Loucy (cell line): ENCODE measurements at regions not wholly inside any gene's neighbourhood (a gene's known extent, or its start where the extent isn't known, plus 50 kb on each side); places are given as distances from the start of the nearest gene placed in this dataset.

ENCODE experiments used
- H2AFZ ChIP-seq: fragments of 200-600 bp; sonication (generic); 2 replicates; pipeline ENCODE4 v1.6.0; 2016; ENCODE audit warnings: antibody characterized with exemption, mild to moderate bottlenecking, low read length, moderate library complexity
- H3F3A ChIP-seq: fragments of 200-600 bp; 2 replicates; pipeline ENCODE4 v1.6.0; 2016; ENCODE audit warnings: antibody characterized with exemption, low read depth, mild to moderate bottlenecking
- H3K27me3 ChIP-seq: fragments of 200-600 bp; sonication (generic); 2 replicates; pipeline ENCODE4 v1.6.1; 2014; ENCODE audit warnings: low read length, mild to moderate bottlenecking; ENCODE audit not compliant: insufficient read depth, poor library complexity, severe bottlenecking
- H3K36me3 ChIP-seq: fragments of 200-600 bp; sonication (generic); 2 replicates; pipeline ENCODE4 v1.6.1; 2016; ENCODE audit warnings: low read length; ENCODE audit not compliant: insufficient read depth
- H3K4me1 ChIP-seq: fragments of 200-600 bp; sonication (generic); 2 replicates; pipeline ENCODE4 v1.5.1; 2014; ENCODE audit warnings: low read length, mild to moderate bottlenecking; ENCODE audit not compliant: insufficient read depth, poor library complexity, severe bottlenecking
- H3K4me2 ChIP-seq: fragments of 200-600 bp; sonication (generic); 2 replicates; pipeline ENCODE4 v1.6.0; 2014; ENCODE audit warnings: antibody characterized with exemption, low read length, low read depth, mild to moderate bottlenecking; ENCODE audit not compliant: poor library complexity, severe bottlenecking
- H3K4me3 ChIP-seq: fragments of 200-600 bp; sonication (generic); 2 replicates; pipeline ENCODE4 v1.5.1; 2014; ENCODE audit warnings: low read length, mild to moderate bottlenecking, mixed read lengths; ENCODE audit not compliant: poor library complexity, severe bottlenecking
- H3K79me2 ChIP-seq: fragments of 200-600 bp; sonication (generic); 2 replicates; pipeline ENCODE4 v1.6.1; 2014; ENCODE audit warnings: low read length; ENCODE audit not compliant: insufficient read depth
- H3K9ac ChIP-seq: fragments of 200-600 bp; sonication (generic); 2 replicates; pipeline ENCODE4 v1.6.0; 2014; ENCODE audit warnings: mild to moderate bottlenecking, low read depth, low read length, moderate library complexity; ENCODE audit not compliant: poor library complexity, severe bottlenecking
- H3K9me2 ChIP-seq: fragments of 200-600 bp; sonication (generic); replicated peaks from 2 replicates; pipeline ENCODE4 v1.6.1; 2016; ENCODE audit warnings: low read depth, low read length, mixed read lengths
- H3K9me3 ChIP-seq: fragments of 200-600 bp; sonication (generic); 2 replicates; pipeline ENCODE4 v1.6.1; 2014; ENCODE audit warnings: mild to moderate bottlenecking, antibody characterized with exemption, low read length, low read depth; ENCODE audit not compliant: insufficient read depth
- H4K20me1 ChIP-seq: fragments of 200-600 bp; sonication (generic); 2 replicates; pipeline ENCODE4 v1.6.0; 2014; ENCODE audit warnings: antibody characterized with exemption, low read length, mild to moderate bottlenecking; ENCODE audit not compliant: insufficient read depth, poor library complexity, severe bottlenecking
- EZH2phosphoT487 ChIP-seq: fragments of 200-600 bp; IDR thresholded peaks from 2 replicates; pipeline ENCODE4 v1.6.1; 2018; ENCODE audit warnings: antibody characterized with exemption, mild to moderate bottlenecking, moderate library complexity, borderline replicate concordance
- TF ChIP-seq, protein P1 (sequence below): fragments of 200-600 bp; sonication (generic); conservative IDR thresholded peaks from 2 replicates; pipeline ENCODE4 v1.5.1; 2014; ENCODE audit warnings: mild to moderate bottlenecking, antibody characterized with exemption, low read length

DNA sequence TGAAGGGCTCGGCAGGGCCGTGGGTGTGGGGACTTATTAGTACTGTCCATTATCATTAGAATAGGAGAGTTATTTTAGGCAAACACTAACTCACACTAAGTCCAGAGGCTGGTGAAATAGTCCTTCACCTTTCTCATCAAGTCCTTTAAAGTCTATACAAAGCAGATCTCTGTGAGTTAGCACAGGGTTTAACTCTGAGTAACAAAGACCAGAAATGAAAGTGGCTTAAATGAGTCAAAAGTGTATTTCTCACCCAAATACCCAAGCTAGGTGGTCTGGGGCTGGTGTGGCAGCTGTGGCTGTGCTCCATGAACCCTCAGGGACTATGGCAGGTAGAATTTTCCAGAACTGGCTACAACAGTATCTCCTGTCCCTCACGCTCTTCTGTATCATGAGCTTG, 263.2 kb downstream of the BCOR start:
- H3K4me3 ChIP-seq: no peak overlapping the region
- no peaks in the 10 kb centered on the region for H3F3A ChIP-seq
- no peaks in the 10 kb centered on the region for H3K36me3 ChIP-seq
- H3K9me3 ChIP-seq: no peaks in the 10 kb centered on the region
- TF ChIP-seq, protein P1, sequence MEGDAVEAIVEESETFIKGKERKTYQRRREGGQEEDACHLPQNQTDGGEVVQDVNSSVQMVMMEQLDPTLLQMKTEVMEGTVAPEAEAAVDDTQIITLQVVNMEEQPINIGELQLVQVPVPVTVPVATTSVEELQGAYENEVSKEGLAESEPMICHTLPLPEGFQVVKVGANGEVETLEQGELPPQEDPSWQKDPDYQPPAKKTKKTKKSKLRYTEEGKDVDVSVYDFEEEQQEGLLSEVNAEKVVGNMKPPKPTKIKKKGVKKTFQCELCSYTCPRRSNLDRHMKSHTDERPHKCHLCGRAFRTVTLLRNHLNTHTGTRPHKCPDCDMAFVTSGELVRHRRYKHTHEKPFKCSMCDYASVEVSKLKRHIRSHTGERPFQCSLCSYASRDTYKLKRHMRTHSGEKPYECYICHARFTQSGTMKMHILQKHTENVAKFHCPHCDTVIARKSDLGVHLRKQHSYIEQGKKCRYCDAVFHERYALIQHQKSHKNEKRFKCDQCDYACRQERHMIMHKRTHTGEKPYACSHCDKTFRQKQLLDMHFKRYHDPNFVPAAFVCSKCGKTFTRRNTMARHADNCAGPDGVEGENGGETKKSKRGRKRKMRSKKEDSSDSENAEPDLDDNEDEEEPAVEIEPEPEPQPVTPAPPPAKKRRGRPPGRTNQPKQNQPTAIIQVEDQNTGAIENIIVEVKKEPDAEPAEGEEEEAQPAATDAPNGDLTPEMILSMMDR: no peak
- no peak for TF ChIP-seq EZH2phosphoT487
- no peaks in the 10 kb centered on the region for H3K79me2 ChIP-seq
- no peaks in the 10 kb centered on the region for H3K27me3 ChIP-seq
- H3K4me2 ChIP-seq: no peak overlapping the region
- no peak overlapping the region for H2AFZ ChIP-seq
- no peaks in the 10 kb centered on the region for H4K20me1 ChIP-seq
- peaks cover 7% of the 10 kb centered on the region for H3K4me1 ChIP-seq
- H3K9me2 ChIP-seq: no peaks in the 10 kb centered on the region
- no peak overlapping the region for H3K9ac ChIP-seq

DNA sequence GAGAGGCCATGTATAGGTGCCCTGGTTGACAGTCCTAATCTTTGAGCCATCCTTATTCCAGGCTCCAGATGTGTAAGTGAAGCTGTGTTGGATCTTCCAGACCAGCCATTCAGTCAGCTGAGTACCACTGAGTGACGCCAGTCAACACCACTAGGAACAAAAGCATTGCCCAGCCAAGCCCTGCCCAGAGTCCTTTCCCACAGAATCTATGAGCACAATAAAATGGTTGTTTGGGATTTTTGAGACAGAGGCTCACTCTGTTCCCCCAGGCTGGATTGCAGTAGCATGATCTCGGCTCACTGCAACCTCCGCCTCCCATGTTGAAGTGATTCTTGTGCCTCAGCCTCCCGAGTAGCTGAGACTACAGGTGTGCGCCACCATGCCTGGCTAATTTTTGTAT, 262.5 kb downstream of the BCOR start:
- no peaks in the 10 kb centered on the region for H3F3A ChIP-seq
- H3K9ac ChIP-seq: no peak overlapping the region
- no peaks in the 10 kb centered on the region for H3K9me3 ChIP-seq
- H3K4me1 ChIP-seq: peaks cover 7% of the 10 kb centered on the region
- H3K27me3 ChIP-seq: no peaks in the 10 kb centered on the region
- no peaks in the 10 kb centered on the region for H3K36me3 ChIP-seq
- H3K4me2 ChIP-seq: no peak overlapping the region
- H2AFZ ChIP-seq: no peak overlapping the region
- H4K20me1 ChIP-seq: no peaks in the 10 kb centered on the region
- H3K9me2 ChIP-seq: no peaks in the 10 kb centered on the region
- no peak for TF ChIP-seq EZH2phosphoT487
- TF ChIP-seq, protein P1: no peak
- H3K79me2 ChIP-seq: no peaks in the 10 kb centered on the region
- no peak overlapping the region for H3K4me3 ChIP-seq

DNA sequence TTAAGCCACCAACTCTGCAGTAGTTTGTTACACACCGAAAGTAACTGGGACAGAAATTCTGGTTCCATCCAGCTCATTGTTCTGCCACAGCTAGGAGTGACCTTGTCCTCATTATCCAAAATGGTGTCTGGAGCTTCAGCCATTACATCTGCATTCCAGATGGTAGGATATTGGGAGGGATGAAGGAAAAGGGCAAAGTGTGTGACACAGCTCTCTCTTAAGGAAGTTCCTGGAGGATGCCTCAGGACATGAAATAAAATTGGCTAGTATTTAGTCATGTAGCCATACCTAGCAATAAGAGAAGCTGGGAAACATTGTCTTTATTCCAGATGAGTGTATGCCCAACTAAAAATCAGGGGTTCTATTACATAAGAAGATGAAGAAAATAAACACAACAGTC, 262.0 kb downstream of the BCOR start:
- TF ChIP-seq, protein P1: no peak
- no peak for TF ChIP-seq EZH2phosphoT487
- no peaks in the 10 kb centered on the region for H4K20me1 ChIP-seq
- no peak overlapping the region for H3K4me2 ChIP-seq
- H3K27me3 ChIP-seq: no peaks in the 10 kb centered on the region
- no peak overlapping the region for H3K4me3 ChIP-seq
- H3K36me3 ChIP-seq: no peaks in the 10 kb centered on the region
- no peaks in the 10 kb centered on the region for H3K9me3 ChIP-seq
- no peaks in the 10 kb centered on the region for H3K79me2 ChIP-seq
- no peaks in the 10 kb centered on the region for H3F3A ChIP-seq
- H3K9ac ChIP-seq: no peak overlapping the region
- H3K9me2 ChIP-seq: no peaks in the 10 kb centered on the region
- peaks cover 7% of the 10 kb centered on the region for H3K4me1 ChIP-seq
- no peak overlapping the region for H2AFZ ChIP-seq
